Suprapubic skin (tissue), 4 donors: ENCODE measurements at regions not wholly inside any gene's neighbourhood (a gene's known extent, or its start where the extent isn't known, plus 50 kb on each side); places are given as distances from the start of the nearest gene placed in this dataset.

Experiments
- DNase-seq, 2 donors: peaks; one replicate each; pipeline ENCODE4 v3.0.0-alpha.2; 2019; ENCODE audit warnings: low spot score in 2 of 2
- H3K27ac ChIP-seq: fragments of 200-600 bp; sonication (generic); one replicate; pipeline ENCODE4 v1.5.1; 2019
- H3K27me3 ChIP-seq: fragments of 200-600 bp; sonication (generic); one replicate; pipeline ENCODE4 v1.5.1; 2019
- H3K36me3 ChIP-seq: fragments of 200-600 bp; sonication (generic); one replicate; pipeline ENCODE4 v1.5.1; 2019
- H3K4me1 ChIP-seq: fragments of 200-600 bp; sonication (generic); one replicate; pipeline ENCODE4 v1.5.1; 2019
- H3K4me3 ChIP-seq: fragments of 200-600 bp; sonication (generic); one replicate; pipeline ENCODE4 v1.5.1; 2019; ENCODE audit warnings: mild to moderate bottlenecking
- H3K9me3 ChIP-seq: fragments of 200-600 bp; sonication (generic); one replicate; pipeline ENCODE4 v1.5.1; 2019
- CTCF ChIP-seq, 2 donors: fragments of 200-600 bp in 1 of 2; fragments of 450-650 bp in 1 of 2; sonication (generic) in 1 of 2; IDR thresholded peaks; one replicate each; pipeline ENCODE4 v1.5.1; 2016 to 2019; ENCODE audit warnings: antibody characterized with exemption in 2 of 2, mild to moderate bottlenecking in 1 of 2, moderate library complexity in 1 of 2
- EP300 ChIP-seq: sonication (generic); formaldehyde crosslinking; IDR thresholded peaks from one replicate; pipeline ENCODE4 v1.6.1; 2017; ENCODE audit warnings: antibody characterized with exemption
- POLR2A ChIP-seq, 2 donors: fragments of 450-650 bp; IDR thresholded peaks; one replicate each; pipeline ENCODE4 v1.6.1; 2017; ENCODE audit warnings: antibody characterized with exemption in 2 of 2, mild to moderate bottlenecking in 2 of 2, moderate library complexity in 2 of 2
- POLR2AphosphoS5 ChIP-seq, 3 donors: sonication (generic); formaldehyde crosslinking; IDR thresholded peaks; one replicate each; pipeline ENCODE4 v1.6.1; 2017; ENCODE audit warnings: antibody characterized with exemption in 3 of 3
- WGBS: methylation state at CpG from one replicate; pipeline ENCODE4 v1.1.5; 2018; 5-methylcytosine and 5-hydroxymethylcytosine counted together

- 84% methylated on average over 5 of the region's 5 CpGs for WGBS
- no peaks in the 10 kb centered on the region for H3K36me3 ChIP-seq
These were observed 412.7 kb downstream of the PIK3R1 start for GRCh38 chr5:68628082-68628814.

GRCh38 chr5:68630354-68630753, 414.8 kb downstream of the PIK3R1 start:
- no peaks in the 10 kb centered on the region for H3K36me3 ChIP-seq
- H3K27me3 ChIP-seq = no peaks in the 10 kb centered on the region
- H3K4me3 ChIP-seq = no peak overlapping the region
- no peaks in the 10 kb centered on the region for H3K4me1 ChIP-seq
- DNase-seq = no peak
- no peaks in the 10 kb centered on the region for H3K9me3 ChIP-seq
- 100% methylated on average over 1 of the region's 1 CpG for WGBS
- TF ChIP-seq EP300 (no peak), POLR2A (IDR thresholded peaks at IDR 0.05) (no peak), POLR2AphosphoS5 (IDR thresholded peaks at IDR 0.05) (no peak), CTCF (IDR thresholded peaks at IDR 0.05) (no peak)
- no peak overlapping the region for H3K27ac ChIP-seq

More at GRCh38 chr5:68628082-68628814, 412.7 kb downstream of the PIK3R1 start:
- H3K9me3 ChIP-seq = no peaks in the 10 kb centered on the region
- H3K27me3 ChIP-seq = no peaks in the 10 kb centered on the region
- H3K27ac ChIP-seq = no peak overlapping the region
- H3K4me1 ChIP-seq = no peaks in the 10 kb centered on the region
- H3K4me3 ChIP-seq = no peak overlapping the region
- no peak for DNase-seq
- no peak for TF ChIP-seq POLR2AphosphoS5 (IDR thresholded peaks at IDR 0.05)
- no peak for TF ChIP-seq CTCF (IDR thresholded peaks at IDR 0.05)
- no peak for TF ChIP-seq EP300
- no peak for TF ChIP-seq POLR2A (IDR thresholded peaks at IDR 0.05)

- Histone ChIP-seq H3K27me3 (no peaks in the 10 kb centered on the region), H3K4me1 (no peaks in the 10 kb centered on the region), H3K4me3 (no peak overlapping the region), H3K9me3 (no peaks in the 10 kb centered on the region), H3K36me3 (no peaks in the 10 kb centered on the region), H3K27ac (no peak overlapping the region)
- DNase-seq = no peak
- WGBS = 83% methylated on average over 2 of the region's 2 CpGs
- TF ChIP-seq CTCF (IDR thresholded peaks at IDR 0.05) (no peak), POLR2A (IDR thresholded peaks at IDR 0.05) (no peak), EP300 (no peak), POLR2AphosphoS5 (IDR thresholded peaks at IDR 0.05) (no peak)
These were observed 416.3 kb downstream of the PIK3R1 start for GRCh38 chr5:68631884-68632283.

- Histone ChIP-seq H3K9me3 (no peaks in the 10 kb centered on the region), H3K27me3 (no peaks in the 10 kb centered on the region), H3K27ac (no peak overlapping the region), H3K4me1 (peaks cover under 1% of the 10 kb centered on the region), H3K4me3 (no peak overlapping the region), H3K36me3 (no peaks in the 10 kb centered on the region)
- no peak for TF ChIP-seq POLR2A (IDR thresholded peaks at IDR 0.05)
- TF ChIP-seq POLR2AphosphoS5 (IDR thresholded peaks at IDR 0.05) = no peak
- TF ChIP-seq EP300 = no peak
- TF ChIP-seq CTCF (IDR thresholded peaks at IDR 0.05) = no peak
- no peak for DNase-seq
- WGBS = 87% methylated on average over 3 of the region's 3 CpGs
These were observed 425.7 kb downstream of the PIK3R1 start for GRCh38 chr5:68641211-68641610.

- no peak for TF ChIP-seq POLR2A (IDR thresholded peaks at IDR 0.05)
- no peak for TF ChIP-seq EP300
- no peak for TF ChIP-seq CTCF (IDR thresholded peaks at IDR 0.05)
- TF ChIP-seq POLR2AphosphoS5 (IDR thresholded peaks at IDR 0.05) = no peak
- H3K4me1 ChIP-seq = peaks cover 9% of the 10 kb centered on the region
- H3K27me3 ChIP-seq = no peaks in the 10 kb centered on the region
- H3K36me3 ChIP-seq = no peaks in the 10 kb centered on the region
- H3K9me3 ChIP-seq = no peaks in the 10 kb centered on the region
- 48% methylated on average over 1 of the region's 1 CpG for WGBS
- H3K4me3 ChIP-seq = no peak overlapping the region
- DNase-seq = no peak
- no peak overlapping the region for H3K27ac ChIP-seq
These were observed 427.5 kb downstream of the PIK3R1 start for GRCh38 chr5:68643064-68643463.
